Caco-2 (cell line): ENCODE measurements at regions not wholly inside any gene's neighbourhood (a gene's known extent, or its start where the extent isn't known, plus 50 kb on each side); places are given as distances from the start of the nearest gene placed in this dataset.

Experiments used
- BruUV-seq: library from RNA; stranded (reverse); fragments of 400-500 nt; replicated peaks from 2 replicates; lab custom pipeline; 2021; lab: Mats Ljungman, UMichigan
- CTCF ChIA-PET: fragments of 300-600 bp; sonication (Branson Sonifier 250); formaldehyde crosslinking; loops from one replicate; lab custom pipeline; 2022; ENCODE audit warnings: antibody characterized with exemption; lab: Charles Lee
- POLR2A ChIA-PET: fragments of 300-600 bp; sonication (Branson Sonifier 250); formaldehyde crosslinking; loops from one replicate; lab custom pipeline; 2022; ENCODE audit warnings: antibody characterized with exemption; lab: Charles Lee
- DNase-seq, 2 experiments: peaks; one replicate each; pipeline versions ENCODE4 v3.0.0 to v3.0.0-alpha.2; 2020 to 2022
- H3K27me3 ChIP-seq: replicated peaks from 2 replicates; pipeline ENCODE4 v1.6.0; 2011; ENCODE audit warnings: low read length; ENCODE audit not compliant: control insufficient read depth, insufficient read depth
- H3K36me3 ChIP-seq: 2 replicates; pipeline ENCODE4 v1.5.1; 2011; ENCODE audit warnings: low read length; ENCODE audit not compliant: control insufficient read depth, insufficient read depth
- H3K4me1 ChIP-seq: fragments of 250-450 bp; sonication (Bioruptor Pico); 2 replicates; pipeline ENCODE4 v1.5.1; 2020; ENCODE audit warnings: mild to moderate bottlenecking
- H3K4me3 ChIP-seq: 2 replicates; pipeline ENCODE4 v1.5.1; 2011; ENCODE audit warnings: low read depth, mild to moderate bottlenecking, control low read depth, low read length
- H3K9me3 ChIP-seq: fragments of 250-450 bp; sonication (Bioruptor Pico); 2 replicates; pipeline ENCODE4 v1.5.1; 2020; ENCODE audit warnings: mild to moderate bottlenecking, moderate library complexity
- H3K27ac Mint-ChIP-seq: one replicate; pipeline ENCODE4 v1.8.0; 2022; ENCODE audit warnings: mixed read lengths; ENCODE audit not compliant: unreplicated experiment
- H3K27me3 Mint-ChIP-seq: one replicate; pipeline ENCODE4 v1.8.0; 2022; ENCODE audit warnings: mixed read lengths; ENCODE audit not compliant: insufficient read depth, unreplicated experiment
- H3K36me3 Mint-ChIP-seq: one replicate; pipeline ENCODE4 v1.8.0; 2022; ENCODE audit warnings: mild to moderate bottlenecking, mixed read lengths; ENCODE audit not compliant: insufficient read depth, unreplicated experiment
- H3K4me1 Mint-ChIP-seq: one replicate; pipeline ENCODE4 v1.8.0; 2022; ENCODE audit warnings: low read depth, mixed read lengths; ENCODE audit not compliant: unreplicated experiment
- H3K4me3 Mint-ChIP-seq: one replicate; pipeline ENCODE4 v1.8.0; 2022; ENCODE audit warnings: mild to moderate bottlenecking, moderate library complexity, mixed read lengths; ENCODE audit not compliant: unreplicated experiment
- H3K9me3 Mint-ChIP-seq: one replicate; pipeline ENCODE4 v1.8.0; 2022; ENCODE audit warnings: mixed read lengths; ENCODE audit not compliant: unreplicated experiment
- CTCF ChIP-seq, 2 experiments: fragments of 200-600 bp in 1 of 2; IDR thresholded peaks; 1 replicate in 1 of 2; 2 replicates in 1 of 2; pipeline versions ENCODE4 v1.5.1 to v1.8.0; 2011 to 2022; ENCODE audit warnings: antibody characterized with exemption in 1 of 2, control low read depth in 1 of 2, inconsistent platforms in 1 of 2, low read depth in 1 of 2, low read length in 1 of 2, mild to moderate bottlenecking in 1 of 2, moderate library complexity in 1 of 2; ENCODE audit not compliant: insufficient read depth in 1 of 2, severe bottlenecking in 1 of 2, unreplicated experiment in 1 of 2
- intact Hi-C: fragments of 100-400 bp; cut with micrococcal nuclease; formaldehyde crosslinking; loops from one replicate; pipeline ENCODE4 v1.10.0; 2022; ENCODE audit not compliant: unreplicated experiment

- POLR2A ChIA-PET, result no interaction called here
- Mint-ChIP-seq H3K9me3 (peaks cover 10% of the 10 kb centered on the region), H3K27ac (no peak overlapping the region), H3K27me3 (no peaks in the 10 kb centered on the region), H3K4me1 (peaks cover 7% of the 10 kb centered on the region), H3K36me3 (no peaks in the 10 kb centered on the region), H3K4me3 (no peak overlapping the region)
- BruUV-seq, result no TSS peak
- TF ChIP-seq CTCF (IDR thresholded peaks at IDR 0.05; ENCODE audit: insufficient read depth in 1 of 2, low read depth in 1 of 2, low read length in 1 of 2, severe bottlenecking in 1 of 2, unreplicated experiment in 1 of 2), result peak; percentile 61 to 62
- peak; percentile 59 to 72 for DNase-seq
- H3K27me3 ChIP-seq, result no peaks in the 10 kb centered on the region
- H3K4me1 ChIP-seq, result no peaks in the 10 kb centered on the region
- H3K9me3 ChIP-seq, result no peaks in the 10 kb centered on the region
- H3K36me3 ChIP-seq, result no peaks in the 10 kb centered on the region
- intact Hi-C loops, result loop anchor here (1.0 to 5.0 kb wide), 6 partner anchors 48 to 806 kb away; no protein-coding TSS in a partner anchor
- no peak overlapping the region for H3K4me3 ChIP-seq
- CTCF ChIA-PET, result no interaction called here
These were observed 130.3 kb upstream of the DPYD start for GRCh38 chr1:98051065-98051675.

DNA sequence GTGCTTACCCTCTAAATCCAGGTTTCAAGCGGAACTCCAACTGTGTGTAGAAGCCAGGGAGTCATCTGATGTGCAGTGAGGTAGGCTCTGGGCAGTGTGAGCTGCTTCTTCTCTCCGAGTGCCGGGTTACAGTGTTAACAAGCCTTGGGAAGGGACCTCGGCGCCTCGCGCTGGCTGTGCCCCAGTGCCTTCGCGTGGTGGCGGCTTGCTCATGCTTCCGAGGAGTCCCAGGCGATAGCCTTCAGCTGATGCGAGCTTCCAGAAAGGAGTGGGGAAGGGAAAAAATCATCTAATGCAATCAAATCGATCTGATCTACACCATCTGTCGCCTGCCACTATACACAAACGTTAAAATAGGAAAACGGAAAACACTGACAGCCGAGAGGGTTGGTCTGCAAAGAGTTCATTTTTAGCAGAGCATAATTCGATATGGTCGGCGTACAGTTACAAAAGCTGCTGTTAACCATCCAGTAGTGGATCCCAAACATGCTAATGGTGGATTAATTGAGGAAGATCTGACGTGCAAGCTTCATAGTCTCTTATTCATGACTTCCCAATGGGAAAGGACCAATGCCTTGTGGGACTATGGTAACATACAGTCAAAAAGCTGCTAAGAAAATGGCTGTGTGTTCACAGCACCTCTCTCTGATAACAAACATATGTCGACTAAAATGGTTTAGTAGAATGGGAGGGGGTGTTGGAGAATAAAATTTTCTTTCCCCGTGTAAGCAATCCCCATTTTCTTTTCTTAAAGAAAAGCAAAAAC lies 128.7 kb upstream of the DPYD start:
- Histone ChIP-seq H3K9me3 (no peaks in the 10 kb centered on the region), H3K36me3 (no peaks in the 10 kb centered on the region), H3K4me1 (no peaks in the 10 kb centered on the region), H3K4me3 (no peak overlapping the region), H3K27me3 (no peaks in the 10 kb centered on the region)
- Mint-ChIP-seq H3K4me1 (peaks cover 7% of the 10 kb centered on the region), H3K4me3 (no peak overlapping the region), H3K27me3 (no peaks in the 10 kb centered on the region), H3K36me3 (no peaks in the 10 kb centered on the region), H3K9me3 (peaks cover 10% of the 10 kb centered on the region), H3K27ac (no peak overlapping the region)
- no TSS peak for BruUV-seq
- POLR2A ChIA-PET, result no interaction called here
- no peak for DNase-seq
- CTCF ChIA-PET, result no interaction called here
- no peak for TF ChIP-seq CTCF (IDR thresholded peaks at IDR 0.05; ENCODE audit: insufficient read depth in 1 of 2, low read depth in 1 of 2, low read length in 1 of 2, severe bottlenecking in 1 of 2, unreplicated experiment in 1 of 2)
- intact Hi-C loops, result loop anchor here (2.0 to 5.0 kb wide), 4 partner anchors 47 to 805 kb away; no protein-coding TSS in a partner anchor

DNA sequence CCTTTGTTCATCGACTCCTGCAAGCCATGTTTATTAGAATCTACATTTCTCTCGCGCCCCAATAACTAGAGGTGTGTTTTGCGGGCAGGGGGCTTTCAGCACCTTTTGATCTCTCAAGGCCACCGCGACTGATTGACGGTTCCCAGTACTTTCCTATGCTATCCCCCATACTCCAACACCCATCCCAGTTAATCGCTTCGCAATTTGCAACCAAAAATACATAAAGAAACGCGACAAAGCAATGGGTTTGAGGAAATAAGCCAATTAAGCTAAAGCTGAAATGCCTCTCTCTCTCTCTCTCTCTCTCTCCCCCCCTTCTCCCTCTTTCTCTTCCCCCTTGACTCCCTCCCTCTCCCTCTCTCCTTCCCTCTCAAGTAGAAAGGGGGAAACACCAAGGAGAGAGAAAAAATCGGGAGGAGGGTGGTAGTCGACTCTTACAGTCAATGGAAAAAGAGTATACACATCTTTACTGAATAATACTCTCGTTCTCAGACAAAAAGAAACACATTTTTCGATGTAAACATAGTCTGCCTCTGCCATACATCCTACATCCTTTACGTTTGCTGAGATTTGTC lies 128.0 kb upstream of the DPYD start:
- intact Hi-C loops, result no loop called here
- Mint-ChIP-seq H3K9me3 (peaks cover 10% of the 10 kb centered on the region), H3K36me3 (no peaks in the 10 kb centered on the region), H3K4me3 (no peak overlapping the region), H3K27me3 (no peaks in the 10 kb centered on the region), H3K4me1 (peaks cover 7% of the 10 kb centered on the region), H3K27ac (no peak overlapping the region)
- H3K36me3 ChIP-seq, result no peaks in the 10 kb centered on the region
- POLR2A ChIA-PET, result no interaction called here
- BruUV-seq, result no TSS peak
- CTCF ChIA-PET, result no interaction called here
- no peak for DNase-seq
- no peaks in the 10 kb centered on the region for H3K4me1 ChIP-seq
- no peaks in the 10 kb centered on the region for H3K9me3 ChIP-seq
- no peaks in the 10 kb centered on the region for H3K27me3 ChIP-seq
- TF ChIP-seq CTCF (IDR thresholded peaks at IDR 0.05; ENCODE audit: insufficient read depth in 1 of 2, low read depth in 1 of 2, low read length in 1 of 2, severe bottlenecking in 1 of 2, unreplicated experiment in 1 of 2), result no peak
- no peak overlapping the region for H3K4me3 ChIP-seq
